PC-3 (cell line): ENCODE measurements at regions not wholly inside any gene's neighbourhood (a gene's known extent, or its start where the extent isn't known, plus 50 kb on each side); places are given as distances from the start of the nearest gene placed in this dataset.

Experiments
- ATAC-seq: fragments of 200-7000 bp; cut with Tn5 transposase; 2 replicates; pipeline ENCODE4 v1.9.1; 2020; ENCODE audit warnings: mild to moderate bottlenecking, moderate library complexity
- BruUV-seq: library from RNA; stranded (reverse); fragments of 400-500 nt; replicated peaks from 2 replicates; lab custom pipeline; 2021; lab: Mats Ljungman, UMichigan
- CTCF ChIA-PET: fragments of 300-600 bp; sonication (Branson Sonifier 250); formaldehyde crosslinking; loops from one replicate; lab custom pipeline; 2022; ENCODE audit warnings: antibody characterized with exemption; lab: Charles Lee
- POLR2A ChIA-PET: fragments of 300-600 bp; sonication (Branson Sonifier 250); formaldehyde crosslinking; loops from one replicate; lab custom pipeline; 2022; ENCODE audit warnings: antibody characterized with exemption; ENCODE audit not compliant: unreplicated experiment; lab: Charles Lee
- DNase-seq: peaks from one replicate; pipeline ENCODE4 v3.0.0-alpha.2; 2015
- H2AFZ ChIP-seq: fragments of 300-600 bp; sonication (generic); 2 replicates; pipeline ENCODE4 v1.6.0; 2016; ENCODE audit warnings: antibody characterized with exemption, low read length
- H3F3A ChIP-seq: fragments of 300-600 bp; sonication (generic); one replicate; pipeline ENCODE4 v1.6.0; 2017; ENCODE audit warnings: antibody characterized with exemption, low read length, control low read depth, mild to moderate bottlenecking; ENCODE audit not compliant: unreplicated experiment
- H3K27ac ChIP-seq: fragments of 300-600 bp; sonication (generic); 2 replicates; pipeline ENCODE4 v1.5.1; 2016; ENCODE audit warnings: mild to moderate bottlenecking, low read length
- H3K27me3 ChIP-seq: fragments of 300-600 bp; sonication (generic); 2 replicates; pipeline ENCODE4 v1.6.1; 2016; ENCODE audit warnings: low read length, mixed read lengths
- H3K36me3 ChIP-seq: fragments of 300-600 bp; sonication (generic); 2 replicates; pipeline ENCODE4 v1.6.1; 2016; ENCODE audit warnings: low read depth, mixed run types, low read length, mixed read lengths
- H3K4me1 ChIP-seq: fragments of 300-600 bp; sonication (generic); 2 replicates; pipeline ENCODE4 v1.5.1; 2016; ENCODE audit warnings: low read length; ENCODE audit not compliant: insufficient read depth
- H3K4me2 ChIP-seq: fragments of 300-600 bp; sonication (generic); 2 replicates; pipeline ENCODE4 v1.6.0; 2016; ENCODE audit warnings: low read length
- H3K4me3 ChIP-seq: fragments of 300-600 bp; sonication (generic); 2 replicates; pipeline ENCODE4 v1.5.1; 2016; ENCODE audit warnings: mild to moderate bottlenecking, low read length, mixed read lengths
- H3K79me2 ChIP-seq: fragments of 300-600 bp; sonication (generic); 2 replicates; pipeline ENCODE4 v1.6.1; 2017; ENCODE audit warnings: low read length, mixed read lengths
- H3K9ac ChIP-seq: fragments of 300-600 bp; sonication (generic); 2 replicates; pipeline ENCODE4 v1.6.0; 2016; ENCODE audit warnings: mild to moderate bottlenecking, low read length
- H3K9me2 ChIP-seq: fragments of 300-600 bp; sonication (generic); replicated peaks from 2 replicates; pipeline ENCODE4 v1.6.1; 2016; ENCODE audit warnings: mixed run types, low read length, mixed read lengths
- H3K9me3 ChIP-seq: fragments of 300-600 bp; sonication (generic); 2 replicates; pipeline ENCODE4 v1.6.1; 2016; ENCODE audit warnings: low read length, mixed read lengths
- H4K20me1 ChIP-seq: fragments of 300-600 bp; sonication (generic); 2 replicates; pipeline ENCODE4 v1.6.1; 2016; ENCODE audit warnings: low read length, mixed read lengths
- CTCF ChIP-seq: fragments of 300-600 bp; sonication (generic); conservative IDR thresholded peaks from 2 replicates; pipeline ENCODE4 v1.5.1; 2017; ENCODE audit warnings: antibody characterized with exemption, low read depth, mild to moderate bottlenecking, low read length
- EZH2 ChIP-seq: fragments of 300-600 bp; sonication (generic); IDR thresholded peaks from one replicate; pipeline ENCODE4 v1.6.1; 2017; ENCODE audit warnings: antibody characterized with exemption, mild to moderate bottlenecking, low read length; ENCODE audit not compliant: unreplicated experiment
- EZH2phosphoT487 ChIP-seq: fragments of 300-600 bp; sonication (generic); IDR thresholded peaks from 2 replicates; pipeline ENCODE4 v1.6.1; 2018; ENCODE audit warnings: mild to moderate bottlenecking, antibody characterized with exemption, low read length, borderline replicate concordance
- intact Hi-C: fragments of 100-400 bp; cut with micrococcal nuclease; formaldehyde crosslinking; loops from 2 replicates; pipeline ENCODE4 v1.9.0; 2023

- Histone ChIP-seq H4K20me1 (no peaks in the 10 kb centered on the region), H3K9me2 (no peaks in the 10 kb centered on the region), H3K4me3 (no peak overlapping the region), H3K27me3 (peaks cover 24% of the 10 kb centered on the region), H3F3A (no peaks in the 10 kb centered on the region), H3K27ac (no peak overlapping the region), H3K4me2 (no peak overlapping the region), H3K9me3 (no peaks in the 10 kb centered on the region), H2AFZ (no peak overlapping the region), H3K36me3 (no peaks in the 10 kb centered on the region), H3K4me1 (no peaks in the 10 kb centered on the region), H3K9ac (no peak overlapping the region), H3K79me2 (no peaks in the 10 kb centered on the region)
- TF ChIP-seq EZH2 (no peak), EZH2phosphoT487 (no peak), CTCF (no peak)
- DNase-seq (no peak), ATAC-seq (no peak)
- ChIA-PET POLR2A (no interaction called here), CTCF (no interaction called here)
- intact Hi-C loops: no loop called here
- no TSS peak for BruUV-seq
These were observed 77.9 kb upstream of the DOK5 start for GRCh38 chr20:54397292-54398140.

- intact Hi-C loops: no loop called here
- no TSS peak for BruUV-seq
- no peaks in the 10 kb centered on the region for H3F3A ChIP-seq
- POLR2A ChIA-PET: no interaction called here
- no peaks in the 10 kb centered on the region for H4K20me1 ChIP-seq
- no peak for ATAC-seq
- H3K9me2 ChIP-seq: no peaks in the 10 kb centered on the region
- TF ChIP-seq EZH2 (no peak), EZH2phosphoT487 (no peak), CTCF (no peak)
- H3K36me3 ChIP-seq: no peaks in the 10 kb centered on the region
- CTCF ChIA-PET: no interaction called here
- H2AFZ ChIP-seq: no peak overlapping the region
- no peak overlapping the region for H3K9ac ChIP-seq
- H3K4me3 ChIP-seq: no peak overlapping the region
- no peak overlapping the region for H3K4me2 ChIP-seq
- H3K4me1 ChIP-seq: no peaks in the 10 kb centered on the region
- H3K27me3 ChIP-seq: peaks cover 35% of the 10 kb centered on the region
- DNase-seq: no peak
- H3K27ac ChIP-seq: no peak overlapping the region
- H3K79me2 ChIP-seq: no peaks in the 10 kb centered on the region
- H3K9me3 ChIP-seq: no peaks in the 10 kb centered on the region
These were observed 76.6 kb upstream of the DOK5 start for GRCh38 chr20:54398814-54399213.

- TF ChIP-seq EZH2 (no peak), EZH2phosphoT487 (no peak), CTCF (no peak)
- H3K9me2 ChIP-seq: no peaks in the 10 kb centered on the region
- no peak overlapping the region for H3K4me3 ChIP-seq
- DNase-seq: no peak
- H3K9me3 ChIP-seq: no peaks in the 10 kb centered on the region
- ChIA-PET CTCF (no interaction called here), POLR2A (no interaction called here)
- H3K36me3 ChIP-seq: no peaks in the 10 kb centered on the region
- H3K9ac ChIP-seq: no peak overlapping the region
- no TSS peak for BruUV-seq
- intact Hi-C loops: no loop called here
- H2AFZ ChIP-seq: no peak overlapping the region
- no peaks in the 10 kb centered on the region for H3K4me1 ChIP-seq
- ATAC-seq: no peak
- H3K79me2 ChIP-seq: no peaks in the 10 kb centered on the region
- H3K4me2 ChIP-seq: no peak overlapping the region
- no peak overlapping the region for H3K27ac ChIP-seq
- H3K27me3 ChIP-seq: peaks cover 77% of the 10 kb centered on the region
- no peaks in the 10 kb centered on the region for H3F3A ChIP-seq
- H4K20me1 ChIP-seq: no peaks in the 10 kb centered on the region
These were observed 69.9 kb upstream of the DOK5 start for GRCh38 chr20:54405540-54405939.
